DOHH2 (cell line): ENCODE measurements at regions not wholly inside any gene's neighbourhood (a gene's known extent, or its start where the extent isn't known, plus 50 kb on each side); places are given as distances from the start of the nearest gene placed in this dataset.
A peak's percentile ranks its signal among the peaks of the same experiment; 100 is the strongest.

Experiments used
- H3F3A ChIP-seq: fragments of 200-600 bp; sonication (generic), shearing (Covaris generic); 2 replicates; pipeline ENCODE4 v1.6.0; 2016; ENCODE audit warnings: antibody characterized with exemption, mild to moderate bottlenecking; ENCODE audit not compliant: control insufficient read depth, insufficient read depth
- H3K27ac ChIP-seq: fragments of 200-600 bp; sonication (generic); 2 replicates; pipeline ENCODE4 v1.5.1; 2014; ENCODE audit warnings: low read depth, mild to moderate bottlenecking, low read length, moderate library complexity
- H3K27me3 ChIP-seq: fragments of 200-600 bp; sonication (generic); 2 replicates; pipeline ENCODE4 v1.6.1; 2014; ENCODE audit warnings: mild to moderate bottlenecking, low read length, mixed read lengths; ENCODE audit not compliant: control insufficient read depth
- H3K36me3 ChIP-seq: fragments of 200-600 bp; sonication (generic); 2 replicates; pipeline ENCODE4 v1.6.1; 2014; ENCODE audit warnings: mild to moderate bottlenecking, low read length, moderate library complexity, mixed read lengths; ENCODE audit not compliant: control insufficient read depth
- H3K4me1 ChIP-seq: fragments of 200-600 bp; sonication (generic); 2 replicates; pipeline ENCODE4 v1.6.1; 2014; ENCODE audit warnings: mild to moderate bottlenecking, low read length, mixed read lengths; ENCODE audit not compliant: control insufficient read depth
- H3K4me2 ChIP-seq: fragments of 200-600 bp; sonication (generic); 2 replicates; pipeline ENCODE4 v1.6.0; 2014; ENCODE audit warnings: mild to moderate bottlenecking, low read length, moderate library complexity
- H3K4me3 ChIP-seq: fragments of 200-600 bp; sonication (generic); 2 replicates; pipeline ENCODE4 v1.5.1; 2014; ENCODE audit warnings: mild to moderate bottlenecking, low read length, mixed read lengths
- H3K79me2 ChIP-seq: fragments of 200-600 bp; sonication (generic); 2 replicates; pipeline ENCODE4 v1.6.1; 2014; ENCODE audit warnings: mild to moderate bottlenecking, low read length, mixed read lengths; ENCODE audit not compliant: control insufficient read depth
- H3K9me2 ChIP-seq: fragments of 200-600 bp; sonication (generic); replicated peaks from 2 replicates; pipeline ENCODE4 v1.6.1; 2014; ENCODE audit warnings: mild to moderate bottlenecking, low read length, mixed read lengths; ENCODE audit not compliant: control insufficient read depth
- H3K9me3 ChIP-seq: fragments of 200-600 bp; sonication (generic); 2 replicates; pipeline ENCODE4 v1.6.1; 2014; ENCODE audit warnings: antibody characterized with exemption, low read length, mixed read lengths; ENCODE audit not compliant: control insufficient read depth, insufficient read depth
- H4K20me1 ChIP-seq: fragments of 200-600 bp; sonication (generic); 2 replicates; pipeline ENCODE4 v1.6.0; 2014; ENCODE audit warnings: low read depth, mild to moderate bottlenecking, antibody characterized with exemption, low read length, moderate library complexity; ENCODE audit not compliant: control insufficient read depth, insufficient read depth
- EZH2phosphoT487 ChIP-seq: fragments of 200-600 bp; sonication (generic); IDR thresholded peaks from 2 replicates; pipeline ENCODE4 v1.6.1; 2017; ENCODE audit warnings: borderline replicate concordance, mild to moderate bottlenecking, antibody characterized with exemption, low read length, moderate library complexity, mixed read lengths
- TF ChIP-seq, protein P1 (sequence below): fragments of 200-600 bp; sonication (generic); IDR thresholded peaks from one replicate; pipeline ENCODE4 v1.5.1; 2014; ENCODE audit warnings: antibody characterized with exemption, mild to moderate bottlenecking, low read depth, low read length; ENCODE audit not compliant: poor library complexity, severe bottlenecking

DNA sequence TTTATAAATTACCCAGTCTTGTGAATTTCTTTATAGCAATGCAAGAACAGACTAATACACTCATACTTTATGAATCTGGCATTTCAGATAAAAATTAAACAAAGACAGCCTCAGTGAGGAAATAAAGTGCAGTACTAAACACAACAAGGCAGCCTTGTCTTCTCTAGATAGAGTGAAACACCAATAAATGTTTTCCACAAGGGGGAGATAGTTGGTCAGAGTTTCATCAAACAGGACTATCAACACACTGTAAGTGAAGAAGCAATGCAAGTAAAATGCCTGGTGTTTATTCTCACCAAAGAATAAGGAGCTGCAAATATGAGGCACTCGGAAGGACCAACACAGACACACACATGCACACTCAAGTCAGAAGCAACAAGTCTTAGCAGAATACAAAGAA, 62.8 kb downstream of the FAM9B start:
- H3F3A ChIP-seq: no peaks in the 10 kb centered on the region
- H3K79me2 ChIP-seq: no peaks in the 10 kb centered on the region

DNA sequence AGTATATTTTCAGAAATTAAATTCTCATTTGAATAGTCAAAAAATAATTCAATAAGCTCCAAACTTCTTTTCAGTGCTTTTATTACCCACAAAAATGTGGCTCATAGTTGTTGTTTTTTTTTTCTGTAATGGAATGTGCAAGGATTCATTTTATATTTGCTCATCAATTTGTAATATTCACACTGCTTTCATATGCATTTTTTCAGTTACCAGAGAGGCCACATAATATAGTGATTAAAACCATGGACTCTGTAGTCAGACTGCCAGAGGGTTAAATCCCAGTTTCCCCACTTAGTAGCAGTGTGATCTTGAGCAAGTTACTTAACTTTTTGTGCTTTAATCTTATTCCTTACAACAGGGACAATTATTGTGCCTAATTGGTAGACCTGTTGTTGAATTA, 64.5 kb downstream of the FAM9B start:
- no peak overlapping the region for H3K4me3 ChIP-seq
- H3K4me2 ChIP-seq: no peak overlapping the region
- H3K27me3 ChIP-seq: no peaks in the 10 kb centered on the region
- H3K9me2 ChIP-seq: no peaks in the 10 kb centered on the region
- H3F3A ChIP-seq: no peaks in the 10 kb centered on the region
- no peaks in the 10 kb centered on the region for H3K9me3 ChIP-seq
- H3K36me3 ChIP-seq: no peaks in the 10 kb centered on the region
- no peak for TF ChIP-seq EZH2phosphoT487
- TF ChIP-seq, protein P1, sequence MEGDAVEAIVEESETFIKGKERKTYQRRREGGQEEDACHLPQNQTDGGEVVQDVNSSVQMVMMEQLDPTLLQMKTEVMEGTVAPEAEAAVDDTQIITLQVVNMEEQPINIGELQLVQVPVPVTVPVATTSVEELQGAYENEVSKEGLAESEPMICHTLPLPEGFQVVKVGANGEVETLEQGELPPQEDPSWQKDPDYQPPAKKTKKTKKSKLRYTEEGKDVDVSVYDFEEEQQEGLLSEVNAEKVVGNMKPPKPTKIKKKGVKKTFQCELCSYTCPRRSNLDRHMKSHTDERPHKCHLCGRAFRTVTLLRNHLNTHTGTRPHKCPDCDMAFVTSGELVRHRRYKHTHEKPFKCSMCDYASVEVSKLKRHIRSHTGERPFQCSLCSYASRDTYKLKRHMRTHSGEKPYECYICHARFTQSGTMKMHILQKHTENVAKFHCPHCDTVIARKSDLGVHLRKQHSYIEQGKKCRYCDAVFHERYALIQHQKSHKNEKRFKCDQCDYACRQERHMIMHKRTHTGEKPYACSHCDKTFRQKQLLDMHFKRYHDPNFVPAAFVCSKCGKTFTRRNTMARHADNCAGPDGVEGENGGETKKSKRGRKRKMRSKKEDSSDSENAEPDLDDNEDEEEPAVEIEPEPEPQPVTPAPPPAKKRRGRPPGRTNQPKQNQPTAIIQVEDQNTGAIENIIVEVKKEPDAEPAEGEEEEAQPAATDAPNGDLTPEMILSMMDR: no peak
- H4K20me1 ChIP-seq: no peaks in the 10 kb centered on the region
- H3K27ac ChIP-seq: no peak overlapping the region
- H3K4me1 ChIP-seq: no peaks in the 10 kb centered on the region
- no peaks in the 10 kb centered on the region for H3K79me2 ChIP-seq

More for the DNA sequence above, 62.8 kb downstream of the FAM9B start:
- Histone ChIP-seq H3K4me3 (no peak overlapping the region), H3K27ac (no peak overlapping the region), H4K20me1 (no peaks in the 10 kb centered on the region), H3K9me3 (no peaks in the 10 kb centered on the region), H3K4me2 (no peak overlapping the region), H3K4me1 (no peaks in the 10 kb centered on the region), H3K9me2 (no peaks in the 10 kb centered on the region), H3K27me3 (no peaks in the 10 kb centered on the region), H3K36me3 (no peaks in the 10 kb centered on the region)
- no peak for TF ChIP-seq EZH2phosphoT487
- TF ChIP-seq, protein P1: peak; percentile 27

DNA sequence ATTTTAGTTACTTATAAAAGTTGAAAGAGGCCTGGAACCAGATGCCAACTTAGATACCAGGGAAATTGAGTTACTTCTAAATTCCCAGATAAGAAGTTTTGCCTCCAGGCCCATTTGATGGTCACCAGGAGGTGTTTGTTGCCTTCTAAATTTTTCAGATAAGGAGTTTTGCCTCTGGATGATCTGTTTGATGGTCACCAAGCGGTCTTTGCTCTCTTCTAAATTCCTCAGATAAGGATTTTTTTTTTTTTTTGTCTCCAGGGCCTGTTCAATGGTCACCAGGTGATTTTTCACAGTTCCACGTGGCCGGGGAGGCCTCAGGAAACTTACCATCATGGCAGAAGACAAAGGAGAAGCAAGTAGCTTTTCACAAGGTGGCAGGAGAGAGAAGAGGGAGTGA, 66.5 kb downstream of the FAM9B start:
- no peaks in the 10 kb centered on the region for H3K36me3 ChIP-seq

More for the DNA sequence above, 66.5 kb downstream of the FAM9B start:
- Histone ChIP-seq H3K9me3 (no peaks in the 10 kb centered on the region), H4K20me1 (no peaks in the 10 kb centered on the region), H3K27ac (no peak overlapping the region), H3K4me2 (no peak overlapping the region), H3K4me3 (no peak overlapping the region), H3K27me3 (no peaks in the 10 kb centered on the region), H3F3A (no peaks in the 10 kb centered on the region), H3K9me2 (no peaks in the 10 kb centered on the region), H3K79me2 (no peaks in the 10 kb centered on the region), H3K4me1 (no peaks in the 10 kb centered on the region)
- TF ChIP-seq, protein P1: no peak
- TF ChIP-seq EZH2phosphoT487: no peak
